BJ (cell line): ENCODE measurements at regions not wholly inside any gene's neighbourhood (a gene's known extent, or its start where the extent isn't known, plus 50 kb on each side); places are given as distances from the start of the nearest gene placed in this dataset.

Experiments used
- CTCF ChIA-PET: fragments of 350-600 bp; formaldehyde crosslinking; extraction: SDS; loops from one replicate; lab custom pipeline; 2021; ENCODE audit warnings: antibody characterized with exemption, inconsistent platforms; lab: Yijun Ruan, JAX
- POLR2A ChIA-PET: fragments of 300-600 bp; sonication (Branson Sonifier 250); formaldehyde crosslinking; extraction: SDS; loops from one replicate; lab custom pipeline; 2021; ENCODE audit warnings: antibody characterized with exemption; lab: Charles Lee
- DNase-seq: peaks from one replicate; pipeline ENCODE4 v3.0.0-alpha.2; 2011; ENCODE audit warnings: low read depth
- H3K27me3 ChIP-seq: 2 replicates; pipeline ENCODE4 v1.6.0; 2011; ENCODE audit warnings: low read length; ENCODE audit not compliant: control insufficient read depth, insufficient read depth
- H3K36me3 ChIP-seq: 2 replicates; pipeline ENCODE4 v1.5.1; 2011; ENCODE audit warnings: low read length; ENCODE audit not compliant: control insufficient read depth, insufficient read depth
- H3K4me3 ChIP-seq: 2 replicates; pipeline ENCODE4 v1.5.1; 2011; ENCODE audit warnings: low read depth, mild to moderate bottlenecking, control low read depth, low read length
- TF ChIP-seq, protein P1 (sequence below): IDR thresholded peaks from 2 replicates; pipeline ENCODE4 v1.5.1; 2011; ENCODE audit warnings: low read depth, mild to moderate bottlenecking, control low read depth, inconsistent platforms, low read length, moderate library complexity; ENCODE audit not compliant: insufficient read depth

DNA sequence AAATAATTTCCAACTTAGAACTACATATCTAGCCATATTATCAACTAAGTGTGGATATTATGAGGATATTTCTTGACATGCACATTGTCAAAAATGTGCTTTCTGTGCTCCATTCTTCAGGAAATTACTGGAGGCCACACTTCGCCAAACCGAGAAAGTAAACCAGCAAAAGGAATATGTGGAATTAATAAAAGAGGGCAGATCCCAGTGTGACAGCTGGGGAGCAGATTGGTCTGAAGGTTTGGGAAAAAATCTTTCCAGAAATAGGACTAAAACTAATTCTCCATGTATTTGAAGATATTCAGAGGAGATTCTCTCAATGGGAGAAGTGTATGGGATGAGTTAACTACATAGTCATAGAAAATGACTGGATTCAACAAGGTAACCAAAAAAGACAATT, 546.9 kb upstream of the API5 start:
- CTCF ChIA-PET, result no interaction called here
- no peaks in the 10 kb centered on the region for H3K36me3 ChIP-seq
- DNase-seq, result no peak
- POLR2A ChIA-PET, result no interaction called here
- no peak overlapping the region for H3K4me3 ChIP-seq
- TF ChIP-seq, protein P1, sequence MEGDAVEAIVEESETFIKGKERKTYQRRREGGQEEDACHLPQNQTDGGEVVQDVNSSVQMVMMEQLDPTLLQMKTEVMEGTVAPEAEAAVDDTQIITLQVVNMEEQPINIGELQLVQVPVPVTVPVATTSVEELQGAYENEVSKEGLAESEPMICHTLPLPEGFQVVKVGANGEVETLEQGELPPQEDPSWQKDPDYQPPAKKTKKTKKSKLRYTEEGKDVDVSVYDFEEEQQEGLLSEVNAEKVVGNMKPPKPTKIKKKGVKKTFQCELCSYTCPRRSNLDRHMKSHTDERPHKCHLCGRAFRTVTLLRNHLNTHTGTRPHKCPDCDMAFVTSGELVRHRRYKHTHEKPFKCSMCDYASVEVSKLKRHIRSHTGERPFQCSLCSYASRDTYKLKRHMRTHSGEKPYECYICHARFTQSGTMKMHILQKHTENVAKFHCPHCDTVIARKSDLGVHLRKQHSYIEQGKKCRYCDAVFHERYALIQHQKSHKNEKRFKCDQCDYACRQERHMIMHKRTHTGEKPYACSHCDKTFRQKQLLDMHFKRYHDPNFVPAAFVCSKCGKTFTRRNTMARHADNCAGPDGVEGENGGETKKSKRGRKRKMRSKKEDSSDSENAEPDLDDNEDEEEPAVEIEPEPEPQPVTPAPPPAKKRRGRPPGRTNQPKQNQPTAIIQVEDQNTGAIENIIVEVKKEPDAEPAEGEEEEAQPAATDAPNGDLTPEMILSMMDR, result no peak
- no peaks in the 10 kb centered on the region for H3K27me3 ChIP-seq

DNA sequence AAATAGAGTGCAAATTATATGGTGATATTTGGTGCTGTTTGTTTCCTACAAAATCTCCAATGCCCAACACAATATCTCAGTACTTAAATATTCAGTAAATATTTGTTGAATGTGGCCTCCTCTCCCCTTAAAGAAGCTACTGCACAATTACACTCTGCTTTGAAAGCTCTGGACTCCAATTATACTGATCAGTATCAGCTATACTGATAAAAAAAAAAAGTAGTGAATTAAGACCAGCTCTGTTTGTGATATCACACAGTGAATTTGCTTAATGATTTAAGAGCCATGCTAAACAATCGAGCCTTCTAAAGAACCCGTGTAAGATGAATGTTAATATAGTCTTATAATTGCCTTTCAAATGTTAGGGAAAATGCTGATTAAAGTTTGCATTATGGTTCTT, 543.2 kb upstream of the API5 start:
- POLR2A ChIA-PET, result no interaction called here

DNA sequence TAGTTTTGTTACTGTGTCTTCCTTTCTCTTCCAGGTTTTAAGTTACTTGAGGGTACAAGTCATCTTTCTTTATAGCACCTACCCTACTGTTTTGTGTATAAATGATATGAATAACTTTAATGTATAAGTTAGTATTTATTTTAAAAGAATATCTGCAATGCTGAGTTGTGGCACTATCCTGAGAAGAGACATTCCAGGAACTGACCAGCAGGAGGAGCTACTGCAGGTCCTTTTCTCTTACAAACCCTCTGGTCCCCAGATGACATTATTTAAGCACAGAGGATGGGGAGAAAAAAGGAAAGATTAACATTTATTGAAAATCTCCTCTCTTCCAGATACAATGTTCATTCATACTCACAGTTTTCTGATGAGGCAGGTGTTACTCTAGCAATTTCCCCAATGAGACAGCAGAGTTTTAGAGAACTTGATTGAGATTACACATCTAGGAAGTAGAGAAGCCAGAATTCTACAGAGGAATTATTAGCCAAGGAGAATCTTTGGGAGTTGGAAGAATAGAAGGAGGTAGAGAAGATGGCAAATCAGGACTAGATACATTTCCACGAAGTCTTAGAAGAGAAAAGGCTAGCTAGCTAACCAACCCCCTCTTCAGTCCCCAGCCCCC, 541.2 kb upstream of the API5 start:
- ChIA-PET CTCF (interaction anchor here (0.6 to 4.3 kb wide), 2 partner anchors 508 to 512 kb away, joined by 4 to 26 read pairs; no protein-coding TSS in a partner anchor), POLR2A (no interaction called here)
- Histone ChIP-seq H3K4me3 (no peak overlapping the region), H3K27me3 (no peaks in the 10 kb centered on the region), H3K36me3 (no peaks in the 10 kb centered on the region)
- TF ChIP-seq, protein P1, result peak; percentile 51
- DNase-seq, result no peak

More for the DNA sequence above, 543.2 kb upstream of the API5 start:
- no peaks in the 10 kb centered on the region for H3K36me3 ChIP-seq
- DNase-seq, result no peak
- TF ChIP-seq, protein P1, result no peak
- H3K4me3 ChIP-seq, result no peak overlapping the region
- CTCF ChIA-PET, result interaction anchor here (1.6 to 2.1 kb wide), 2 partner anchors 510 to 514 kb away, joined by 4 to 13 read pairs; no protein-coding TSS in a partner anchor
- no peaks in the 10 kb centered on the region for H3K27me3 ChIP-seq

DNA sequence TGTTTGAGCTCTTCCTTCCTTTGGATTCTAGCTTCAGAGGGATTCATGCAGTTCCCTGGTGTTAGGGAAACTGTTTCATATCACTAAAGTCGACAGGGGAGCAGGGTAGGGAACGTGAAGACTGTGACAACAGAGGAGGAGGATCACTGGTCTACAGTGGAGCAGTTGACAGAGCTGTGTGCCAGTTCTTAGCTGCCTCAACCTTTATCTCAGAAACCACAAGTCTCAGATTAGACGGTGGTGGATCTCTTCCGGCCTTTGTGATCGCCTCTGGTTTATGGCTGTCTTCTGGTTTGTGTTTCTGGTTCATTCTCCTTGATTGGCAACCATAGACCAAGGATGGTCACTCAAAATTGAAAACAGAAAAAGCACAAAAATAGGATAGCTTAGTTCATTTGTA, 538.9 kb upstream of the API5 start:
- no peaks in the 10 kb centered on the region for H3K27me3 ChIP-seq
- H3K4me3 ChIP-seq, result no peak overlapping the region
- CTCF ChIA-PET, result interaction anchor here (1.3 to 4.3 kb wide), 2 partner anchors 12 to 510 kb away, joined by 4 to 26 read pairs; no protein-coding TSS in a partner anchor
- TF ChIP-seq, protein P1, result no peak
- POLR2A ChIA-PET, result no interaction called here
- DNase-seq, result no peak
- no peaks in the 10 kb centered on the region for H3K36me3 ChIP-seq

DNA sequence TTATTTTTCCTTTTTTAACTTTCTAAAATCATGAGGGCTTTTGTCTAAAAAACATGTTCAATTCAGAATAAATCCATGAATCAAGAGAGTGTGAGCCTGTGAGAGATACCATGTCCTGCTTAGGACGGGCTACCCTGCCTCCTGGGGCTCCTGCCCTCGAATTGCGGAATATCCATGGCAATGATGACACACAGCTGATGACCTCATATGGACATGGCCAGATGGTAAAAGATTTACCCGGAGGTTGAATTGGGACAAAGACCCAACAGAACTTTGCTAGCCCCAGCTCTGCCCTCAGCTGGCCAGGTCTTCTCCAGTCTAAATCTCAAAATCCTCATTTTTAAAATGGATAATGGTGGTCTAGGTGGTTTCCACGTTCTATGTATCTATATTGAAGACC, 538.1 kb upstream of the API5 start:
- TF ChIP-seq, protein P1, result no peak
- ChIA-PET CTCF (interaction anchor here (4.3 kb wide), 1 partner anchor 509 kb away, joined by 26 read pairs; no protein-coding TSS in a partner anchor), POLR2A (no interaction called here)
- H3K36me3 ChIP-seq, result no peaks in the 10 kb centered on the region
- H3K27me3 ChIP-seq, result no peaks in the 10 kb centered on the region
- no peak overlapping the region for H3K4me3 ChIP-seq
- no peak for DNase-seq
